Spleen (tissue), 7 donors: ENCODE measurements at regions not wholly inside any gene's neighbourhood (a gene's known extent, or its start where the extent isn't known, plus 50 kb on each side); places are given as distances from the start of the nearest gene placed in this dataset.

Experiments used
- CTCF ChIP-seq, 11 experiments: fragments of 200-600 bp in 7 of 11; fragments of 450-650 bp in 4 of 11; sonication (generic) in 4 of 11; IDR thresholded peaks in 8 of 11; conservative IDR thresholded peaks in 3 of 11; 1 replicate in 7 of 11; 2 replicates in 4 of 11; pipeline versions ENCODE4 v1.4.0 to v1.8.0; 2016 to 2021; ENCODE audit warnings: antibody characterized with exemption in 11 of 11, inconsistent platforms in 4 of 11, mild to moderate bottlenecking in 1 of 11
- POLR2A ChIP-seq, 3 donors: fragments of 450-650 bp; IDR thresholded peaks; one replicate each; pipeline ENCODE4 v1.5.1; 2017; ENCODE audit warnings: antibody characterized with exemption in 3 of 3, mild to moderate bottlenecking in 1 of 3
- POLR2AphosphoS5 ChIP-seq, 3 donors: sonication (generic); formaldehyde crosslinking; IDR thresholded peaks; one replicate each; pipeline ENCODE4 v1.5.1; 2017; ENCODE audit warnings: antibody characterized with exemption in 3 of 3
- donor health status: DM: no; HTN: no; CAD: no; lungs with moderate emphysema.
- donor health status: DM: no; HTN: no; CAD: no.
- donor health status: DM: no; HTN: no; CAD: no.

DNA sequence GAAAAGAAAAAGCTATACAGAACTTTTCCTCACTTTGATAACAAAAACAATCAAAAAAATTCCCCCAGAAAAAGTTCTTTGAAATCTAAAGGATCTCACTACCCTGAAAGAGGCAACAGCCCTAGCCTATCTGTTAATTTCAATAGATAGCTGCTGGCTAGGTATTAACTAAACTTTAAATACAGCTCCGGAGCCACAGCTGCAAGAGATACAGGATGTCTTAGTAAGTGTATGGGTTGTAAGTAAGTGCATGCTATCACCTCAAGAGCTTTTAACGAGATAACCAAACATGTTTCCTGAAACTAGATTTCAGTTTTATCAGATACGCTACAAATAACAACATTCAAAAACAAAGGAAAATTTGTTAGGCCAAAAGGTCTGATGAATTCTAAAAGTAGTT lies 148.4 kb downstream of the KLF12 start:
- TF ChIP-seq POLR2A (IDR thresholded peaks at IDR 0.05) (no peak), CTCF (IDR thresholded peaks at IDR 0.05 in 8 of 11, conservative IDR thresholded peaks at IDR 0.05 in 3 of 11) (no peak), POLR2AphosphoS5 (IDR thresholded peaks at IDR 0.05) (no peak)
